ENCODE measurements at regions not wholly inside any gene's neighbourhood (a gene's known extent, or its start where the extent isn't known, plus 50 kb on each side); places are given as distances from the start of the nearest gene placed in this dataset.

DNA sequence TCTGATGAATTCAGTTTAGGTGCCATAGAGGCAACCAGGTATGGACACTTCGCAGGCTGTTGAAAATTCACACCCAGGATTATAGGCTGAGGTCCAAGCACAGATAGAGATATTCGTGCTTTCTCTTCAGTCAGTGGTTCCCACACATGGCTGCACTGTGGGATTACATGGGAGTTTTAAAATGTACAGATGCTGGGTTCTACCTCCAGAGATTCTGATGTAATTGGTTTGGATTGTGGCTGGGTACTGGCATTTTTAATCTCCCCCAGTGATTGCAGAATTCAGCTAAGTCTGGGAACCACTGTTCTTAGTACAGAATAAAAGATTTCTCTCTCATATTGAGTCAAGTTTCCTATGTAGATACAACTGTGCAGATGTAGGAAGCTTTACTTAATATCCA, 91.6 kb downstream of the FOXB1 start:
- ATAC-seq (no peak), DNase-seq (no peak)
- Histone ChIP-seq H3K27ac (no peak overlapping the region), H3K27me3 (peaks cover 0 to 31% (median 8%) of the 10 kb centered on the region in 3 donors), H3K4me3 (no peak overlapping the region), H3K9me3 (no peaks in the 10 kb centered on the region), H3K36me3 (no peaks in the 10 kb centered on the region), H3K4me1 (no peaks in the 10 kb centered on the region)
- intact Hi-C loops (cut with DNase I; ENCODE audit: low total_unique reads) (no loop called here), in situ Hi-C loops (cut with MboI; ENCODE audit: low sequenced_read_pairs in 4 of 4) (no loop called here)
- TF ChIP-seq POLR2A (IDR thresholded peaks at IDR 0.05) (no peak), CTCF (IDR thresholded peaks at IDR 0.05 in 4 of 5, conservative IDR thresholded peaks at IDR 0.05 in 1 of 5) (no peak)

DNA sequence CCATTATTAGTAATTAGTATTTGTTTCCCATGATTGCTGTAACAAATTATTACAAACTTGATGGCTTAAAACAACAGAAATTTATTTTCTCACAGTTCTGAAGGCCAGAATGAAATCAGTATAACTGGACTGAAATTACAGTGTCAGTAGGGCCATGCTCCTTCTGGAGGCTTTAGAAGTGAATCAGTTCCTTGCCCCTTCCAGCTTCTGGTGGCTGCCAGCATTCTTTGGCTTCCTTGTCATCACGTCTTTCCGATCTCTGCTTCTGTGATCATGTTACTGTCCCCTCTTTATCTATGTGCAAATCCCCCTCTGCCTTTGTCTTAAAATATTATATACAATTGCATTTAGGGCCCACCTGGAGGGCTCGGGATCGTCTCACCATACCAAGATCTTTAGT, 92.0 kb downstream of the FOXB1 start:
- TF ChIP-seq POLR2A (IDR thresholded peaks at IDR 0.05) (no peak), CTCF (IDR thresholded peaks at IDR 0.05 in 4 of 5, conservative IDR thresholded peaks at IDR 0.05 in 1 of 5) (no peak)
- H3K27ac ChIP-seq, result no peak overlapping the region
- in situ Hi-C loops (cut with MboI; ENCODE audit: low sequenced_read_pairs in 4 of 4), result no loop called here
- intact Hi-C loops (cut with DNase I; ENCODE audit: low total_unique reads), result no loop called here
- ATAC-seq (no peak), DNase-seq (no peak)
- H3K9me3 ChIP-seq, result no peaks in the 10 kb centered on the region
- no peak overlapping the region for H3K4me3 ChIP-seq
- H3K27me3 ChIP-seq, result peaks cover 1 to 33% (median 12%) of the 10 kb centered on the region in 3 donors
- no peaks in the 10 kb centered on the region for H3K36me3 ChIP-seq
- no peaks in the 10 kb centered on the region for H3K4me1 ChIP-seq

- no peak overlapping the region for H3K27ac ChIP-seq
- intact Hi-C loops (cut with DNase I; ENCODE audit: low total_unique reads) (no loop called here), in situ Hi-C loops (cut with MboI; ENCODE audit: low sequenced_read_pairs in 4 of 4) (no loop called here)
- no peaks in the 10 kb centered on the region for H3K9me3 ChIP-seq
- no peak for TF ChIP-seq CTCF (IDR thresholded peaks at IDR 0.05 in 4 of 5, conservative IDR thresholded peaks at IDR 0.05 in 1 of 5)
- no peak for TF ChIP-seq POLR2A (IDR thresholded peaks at IDR 0.05)
- DNase-seq (no peak), ATAC-seq (no peak)
- no peaks in the 10 kb centered on the region for H3K36me3 ChIP-seq
- H3K4me1 ChIP-seq, result no peaks in the 10 kb centered on the region
- H3K4me3 ChIP-seq, result no peak overlapping the region
- H3K27me3 ChIP-seq, result peaks cover 7 to 27% (median 14%) of the 10 kb centered on the region in 3 donors
Measured at GRCh38 chr15:60101416-60101815, 97.3 kb downstream of the FOXB1 start.

- H3K4me3 ChIP-seq, result no peak overlapping the region
- no peaks in the 10 kb centered on the region for H3K4me1 ChIP-seq
- no peak overlapping the region for H3K27ac ChIP-seq
- peaks cover 7 to 21% (median 11%) of the 10 kb centered on the region in 3 donors for H3K27me3 ChIP-seq
- TF ChIP-seq POLR2A (IDR thresholded peaks at IDR 0.05) (no peak), CTCF (IDR thresholded peaks at IDR 0.05 in 4 of 5, conservative IDR thresholded peaks at IDR 0.05 in 1 of 5) (no peak)
- ATAC-seq (no peak), DNase-seq (no peak)
- no peaks in the 10 kb centered on the region for H3K36me3 ChIP-seq
- H3K9me3 ChIP-seq, result no peaks in the 10 kb centered on the region
- intact Hi-C loops (cut with DNase I; ENCODE audit: low total_unique reads), result no loop called here
- in situ Hi-C loops (cut with MboI; ENCODE audit: low sequenced_read_pairs in 4 of 4), result no loop called here
Measured at GRCh38 chr15:60102748-60103147, 98.6 kb downstream of the FOXB1 start.

GRCh38 chr15:60110909-60111308, 106.8 kb downstream of the FOXB1 start:
- Histone ChIP-seq H3K4me3 (no peak overlapping the region), H3K4me1 (no peaks in the 10 kb centered on the region), H3K9me3 (no peaks in the 10 kb centered on the region), H3K27ac (no peak overlapping the region), H3K36me3 (no peaks in the 10 kb centered on the region), H3K27me3 (peaks cover 0 to 5% (median 3%) of the 10 kb centered on the region in 3 donors)
- intact Hi-C loops (cut with DNase I; ENCODE audit: low total_unique reads) (no loop called here), in situ Hi-C loops (cut with MboI; ENCODE audit: low sequenced_read_pairs in 4 of 4) (no loop called here)
- ATAC-seq (no peak), DNase-seq (no peak)
- no peak for TF ChIP-seq POLR2A (IDR thresholded peaks at IDR 0.05)
- no peak for TF ChIP-seq CTCF (IDR thresholded peaks at IDR 0.05 in 4 of 5, conservative IDR thresholded peaks at IDR 0.05 in 1 of 5)
